Liver (tissue), 7 donors: ENCODE measurements at regions not wholly inside any gene's neighbourhood (a gene's known extent, or its start where the extent isn't known, plus 50 kb on each side); places are given as distances from the start of the nearest gene placed in this dataset.
"Not testable (repeated sequence)": the region's sequence is repeated elsewhere in the genome, so short reads cannot be mapped to it uniquely, and the experiment has no call there.

Experiments
- DNase-seq: peaks from one replicate; pipeline ENCODE4 v3.0.0-alpha.2; 2017; ENCODE audit warnings: low spot score
- H3K27ac ChIP-seq, 2 donors: one replicate each; pipeline ENCODE4 v1.7.0; 2013; ENCODE audit warnings: inconsistent platforms in 2 of 2, low read length in 2 of 2, control low read depth in 1 of 2, low read depth in 1 of 2, mild to moderate bottlenecking in 1 of 2
- H3K27me3 ChIP-seq, 4 donors: one replicate each; pipeline versions ENCODE4 v1.6.1 to v1.7.0; 2013; ENCODE audit warnings: low read length in 3 of 4, inconsistent platforms in 1 of 4, mild to moderate bottlenecking in 1 of 4, moderate library complexity in 1 of 4; ENCODE audit not compliant: control insufficient read depth in 4 of 4, insufficient read depth in 4 of 4
- H3K36me3 ChIP-seq, 4 donors: one replicate each; pipeline versions ENCODE4 v1.6.1 to v1.7.0; 2013; ENCODE audit warnings: low read length in 3 of 4, mild to moderate bottlenecking in 3 of 4, low read depth in 1 of 4, moderate library complexity in 1 of 4; ENCODE audit not compliant: control insufficient read depth in 4 of 4, insufficient read depth in 3 of 4
- H3K4me1 ChIP-seq, 4 donors: one replicate each; pipeline versions ENCODE4 v1.6.1 to v1.7.0; 2013; ENCODE audit warnings: low read length in 3 of 4, mild to moderate bottlenecking in 3 of 4, moderate library complexity in 1 of 4; ENCODE audit not compliant: control insufficient read depth in 4 of 4, insufficient read depth in 4 of 4
- H3K4me3 ChIP-seq, 3 donors: one replicate each; pipeline versions ENCODE4 v1.6.1 to v1.7.0; 2013; ENCODE audit warnings: low read length in 3 of 3, control low read depth in 1 of 3, low read depth in 1 of 3, mild to moderate bottlenecking in 1 of 3
- H3K9ac ChIP-seq, 2 donors: one replicate each; pipeline ENCODE4 v1.7.0; 2013; ENCODE audit warnings: low read length in 2 of 2, mild to moderate bottlenecking in 2 of 2, moderate library complexity in 2 of 2, control low read depth in 1 of 2, low read depth in 1 of 2
- H3K9me3 ChIP-seq, 4 donors: one replicate each; pipeline versions ENCODE4 v1.6.1 to v1.7.0; 2013; ENCODE audit warnings: low read length in 3 of 4; ENCODE audit not compliant: control insufficient read depth in 4 of 4
- RAD21 ChIP-seq, 2 donors: IDR thresholded peaks; 2 replicates each; pipeline ENCODE4 v1.6.1; 2016; ENCODE audit warnings: antibody characterized with exemption in 2 of 2, mild to moderate bottlenecking in 2 of 2
- WGBS: extraction: QIAGEN DNeasy Blood & Tissue Kit; methylation state at CpG from one replicate; pipeline ENCODE4 v1.1.7; 2013; 5-methylcytosine and 5-hydroxymethylcytosine counted together
- donor health status: healthy.
- donor health status: healthy.
- donor health status: healthy.
- donor health status: healthy.

- H3K4me1 ChIP-seq, H3K9ac ChIP-seq, H3K4me3 ChIP-seq, H3K36me3 ChIP-seq, H3K9me3 ChIP-seq, DNase-seq, H3K27ac ChIP-seq, H3K27me3 ChIP-seq: not testable (repeated sequence)
- WGBS, result 86% methylated on average over 14 of the region's 14 CpGs
These were observed 201.0 kb downstream of the ADRA2C start for GRCh38 chr4:3967204-3967603.

- H3K9ac ChIP-seq, H3K4me1 ChIP-seq, H3K27me3 ChIP-seq, H3K9me3 ChIP-seq, H3K4me3 ChIP-seq, H3K36me3 ChIP-seq, H3K27ac ChIP-seq, DNase-seq: not testable (repeated sequence)
- 40% methylated on average over 2 of the region's 2 CpGs for WGBS
These were observed 206.4 kb downstream of the ADRA2C start for GRCh38 chr4:3972626-3973025.

- not testable (repeated sequence) for H3K9ac ChIP-seq, DNase-seq, H3K27me3 ChIP-seq, H3K9me3 ChIP-seq, H3K27ac ChIP-seq, H3K4me3 ChIP-seq, H3K36me3 ChIP-seq, H3K4me1 ChIP-seq
- 67% methylated on average over 17 of the region's 18 CpGs for WGBS
These were observed 207.5 kb downstream of the ADRA2C start for GRCh38 chr4:3973581-3974200.

- H3K4me1 ChIP-seq, DNase-seq, H3K9ac ChIP-seq, H3K36me3 ChIP-seq, H3K9me3 ChIP-seq, H3K27ac ChIP-seq, H3K4me3 ChIP-seq, H3K27me3 ChIP-seq: not testable (repeated sequence)
- 28% methylated on average over 6 of the region's 6 CpGs for WGBS
These were observed 217.4 kb downstream of the ADRA2C start for GRCh38 chr4:3983518-3984125.

- H3K9me3 ChIP-seq, H3K4me1 ChIP-seq, H3K9ac ChIP-seq, DNase-seq, H3K27me3 ChIP-seq, H3K4me3 ChIP-seq, H3K36me3 ChIP-seq, H3K27ac ChIP-seq: not testable (repeated sequence)
- peak; percentile 25 to 54 for TF ChIP-seq RAD21 (IDR thresholded peaks at IDR 0.05)
- WGBS, result 2% methylated on average over 11 of the region's 14 CpGs
These were observed 218.6 kb downstream of the ADRA2C start for GRCh38 chr4:3984796-3985195.

- not testable (repeated sequence) for H3K4me1 ChIP-seq, H3K4me3 ChIP-seq, H3K27me3 ChIP-seq, H3K9ac ChIP-seq, H3K9me3 ChIP-seq, H3K36me3 ChIP-seq, H3K27ac ChIP-seq, DNase-seq
- 80% methylated on average over 5 of the region's 5 CpGs for WGBS
These were observed 220.2 kb downstream of the ADRA2C start for GRCh38 chr4:3986412-3986811.

GRCh38 chr4:3997386-3997785 lies 229.3 kb downstream of the OTOP1 start:
- H3K4me3 ChIP-seq, H3K4me1 ChIP-seq, DNase-seq, H3K36me3 ChIP-seq, H3K9ac ChIP-seq, H3K27ac ChIP-seq, H3K27me3 ChIP-seq, H3K9me3 ChIP-seq: not testable (repeated sequence)
- 87% methylated on average over 1 of the region's 1 CpG for WGBS

- not testable (repeated sequence) for H3K4me3 ChIP-seq, H3K27me3 ChIP-seq, H3K9ac ChIP-seq, H3K36me3 ChIP-seq, H3K9me3 ChIP-seq, H3K4me1 ChIP-seq, H3K27ac ChIP-seq, DNase-seq
- 87% methylated on average over 5 of the region's 5 CpGs for WGBS
These were observed 222.7 kb downstream of the OTOP1 start for GRCh38 chr4:4004036-4004435.
